ENCODE measurements at regions not wholly inside any gene's neighbourhood (a gene's known extent, or its start where the extent isn't known, plus 50 kb on each side); places are given as distances from the start of the nearest gene placed in this dataset.

DNA sequence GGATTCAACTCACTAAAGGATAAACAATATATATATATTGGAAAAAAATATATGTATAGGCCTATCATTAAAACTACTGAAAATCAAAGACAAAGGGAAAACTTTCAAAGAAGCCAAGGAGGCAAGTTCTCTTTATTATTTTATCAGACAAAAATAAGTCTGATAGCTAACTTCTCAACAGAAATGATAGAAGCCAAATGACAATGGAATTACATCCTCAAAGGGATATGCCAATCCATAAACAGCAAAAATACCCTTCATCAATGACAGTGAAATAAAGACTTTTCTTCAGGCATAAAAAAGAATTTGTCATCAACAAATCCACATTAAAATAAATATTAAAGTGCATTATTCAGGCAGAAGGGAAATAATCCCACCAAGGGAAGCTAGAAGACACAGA is 393.4 kb downstream of the ZFHX3 start:
- TF ChIP-seq, protein P1, sequence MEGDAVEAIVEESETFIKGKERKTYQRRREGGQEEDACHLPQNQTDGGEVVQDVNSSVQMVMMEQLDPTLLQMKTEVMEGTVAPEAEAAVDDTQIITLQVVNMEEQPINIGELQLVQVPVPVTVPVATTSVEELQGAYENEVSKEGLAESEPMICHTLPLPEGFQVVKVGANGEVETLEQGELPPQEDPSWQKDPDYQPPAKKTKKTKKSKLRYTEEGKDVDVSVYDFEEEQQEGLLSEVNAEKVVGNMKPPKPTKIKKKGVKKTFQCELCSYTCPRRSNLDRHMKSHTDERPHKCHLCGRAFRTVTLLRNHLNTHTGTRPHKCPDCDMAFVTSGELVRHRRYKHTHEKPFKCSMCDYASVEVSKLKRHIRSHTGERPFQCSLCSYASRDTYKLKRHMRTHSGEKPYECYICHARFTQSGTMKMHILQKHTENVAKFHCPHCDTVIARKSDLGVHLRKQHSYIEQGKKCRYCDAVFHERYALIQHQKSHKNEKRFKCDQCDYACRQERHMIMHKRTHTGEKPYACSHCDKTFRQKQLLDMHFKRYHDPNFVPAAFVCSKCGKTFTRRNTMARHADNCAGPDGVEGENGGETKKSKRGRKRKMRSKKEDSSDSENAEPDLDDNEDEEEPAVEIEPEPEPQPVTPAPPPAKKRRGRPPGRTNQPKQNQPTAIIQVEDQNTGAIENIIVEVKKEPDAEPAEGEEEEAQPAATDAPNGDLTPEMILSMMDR (IDR thresholded peaks at IDR 0.05): no peak

DNA sequence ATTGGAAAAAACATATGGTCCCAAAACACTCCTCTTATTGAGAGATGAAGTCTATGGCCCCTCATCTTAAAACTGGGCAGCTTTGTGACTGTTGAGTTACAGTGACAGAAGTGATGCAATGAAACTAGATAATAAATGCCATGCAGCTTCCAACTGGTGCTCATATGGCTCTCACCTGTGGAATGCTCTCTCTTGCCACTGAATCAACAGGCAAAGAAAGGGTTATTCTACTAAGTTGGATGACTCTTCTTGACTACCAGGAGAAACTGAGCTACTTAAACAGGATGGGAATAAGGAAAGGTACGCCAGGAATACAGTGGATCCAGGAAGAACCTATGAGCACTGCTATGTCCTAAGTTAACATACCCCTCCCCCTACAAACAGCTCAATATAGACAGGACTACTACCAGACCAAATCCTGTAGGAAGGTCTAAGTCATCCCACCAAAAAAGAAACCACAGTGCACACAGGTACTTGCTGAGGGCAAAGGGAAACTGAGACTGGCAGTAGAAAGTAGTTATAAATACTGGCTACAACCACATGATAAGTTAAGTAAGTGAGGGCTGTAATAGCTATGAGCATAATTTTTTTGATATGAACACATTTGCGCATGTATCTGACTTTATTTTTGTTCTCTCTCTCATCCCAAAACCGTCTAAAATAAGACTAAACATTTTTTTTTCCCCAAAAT is 398.5 kb downstream of the ZFHX3 start:
- TF ChIP-seq, protein P1 (IDR thresholded peaks at IDR 0.05): no peak

DNA sequence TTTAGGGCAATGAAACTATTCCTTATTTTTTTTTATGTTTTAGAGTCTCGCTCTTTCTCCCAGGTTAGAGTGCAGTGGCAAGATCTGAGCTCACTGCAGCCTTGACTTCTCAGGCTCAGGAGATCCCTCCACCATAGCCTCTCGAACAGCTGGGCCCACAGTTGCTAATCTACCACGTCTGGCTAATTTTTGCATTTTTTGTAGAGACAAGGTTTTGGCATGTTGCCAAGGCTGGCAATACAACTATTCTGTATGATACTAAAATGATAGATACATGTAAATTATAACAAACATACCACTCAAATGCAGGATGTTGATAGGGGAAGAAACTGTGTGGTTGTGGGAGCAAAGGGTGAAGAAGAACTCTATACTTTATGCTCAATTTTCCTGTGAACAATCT is 401.3 kb downstream of the ZFHX3 start:
- TF ChIP-seq, protein P1 (IDR thresholded peaks at IDR 0.05): no peak

DNA sequence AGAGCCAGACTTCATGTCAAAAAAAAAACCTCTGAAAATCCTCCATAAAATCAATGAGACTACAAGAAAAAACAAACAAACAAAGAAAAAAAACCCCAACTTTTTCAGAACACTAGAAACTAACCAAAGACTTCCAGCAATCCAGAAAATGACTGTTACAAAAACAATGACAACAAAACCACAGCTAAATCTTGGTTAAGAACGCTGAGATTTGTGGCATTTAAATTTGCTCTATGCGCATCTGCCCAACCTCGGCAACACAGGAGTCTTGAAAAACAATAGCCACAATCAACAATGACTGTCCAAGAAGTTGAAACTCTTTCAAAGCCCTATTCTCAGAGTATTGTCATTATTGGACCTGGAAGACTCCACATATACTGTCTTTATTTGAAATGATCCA is 402.4 kb downstream of the ZFHX3 start:
- TF ChIP-seq, protein P1 (IDR thresholded peaks at IDR 0.05): no peak

DNA sequence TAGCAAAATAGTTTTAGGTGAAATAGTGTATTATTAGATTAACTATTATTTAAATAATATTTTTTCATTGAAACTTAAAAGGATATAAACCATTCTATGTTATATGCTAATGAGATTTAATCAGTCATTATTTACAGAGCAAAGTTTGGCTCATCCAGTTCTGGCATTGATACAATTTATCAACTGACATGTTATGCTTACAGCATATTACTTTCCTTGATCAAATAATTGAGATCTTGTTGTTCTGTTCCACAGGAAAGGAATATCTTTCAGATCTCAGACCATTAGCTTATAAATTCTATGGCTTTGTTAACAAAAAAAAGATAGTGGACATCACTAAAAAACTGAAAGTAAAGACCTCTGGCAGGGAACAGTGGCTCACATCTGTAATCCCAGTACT is 403.0 kb downstream of the ZFHX3 start:
- TF ChIP-seq, protein P1 (IDR thresholded peaks at IDR 0.05): no peak

DNA sequence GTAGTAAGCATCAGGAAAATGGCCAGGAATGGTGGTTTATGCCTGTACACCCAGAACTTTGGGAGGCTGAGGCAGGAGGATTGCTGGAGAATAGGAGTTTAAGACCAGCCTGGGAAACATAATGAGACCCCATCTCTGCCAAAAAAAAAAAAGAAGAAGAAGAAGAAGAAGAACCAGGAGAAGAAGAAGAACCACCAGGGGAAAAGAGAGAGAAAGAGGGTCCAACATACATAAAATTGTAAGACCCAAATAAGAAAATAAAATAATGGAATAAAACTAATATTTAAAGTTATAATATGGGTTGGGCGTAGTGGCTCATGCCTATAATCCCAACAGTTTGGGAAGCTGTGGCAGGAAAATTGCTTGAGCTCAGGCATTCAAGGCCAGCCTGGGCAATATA is 408.4 kb downstream of the ZFHX3 start:
- TF ChIP-seq, protein P1 (IDR thresholded peaks at IDR 0.05): no peak

DNA sequence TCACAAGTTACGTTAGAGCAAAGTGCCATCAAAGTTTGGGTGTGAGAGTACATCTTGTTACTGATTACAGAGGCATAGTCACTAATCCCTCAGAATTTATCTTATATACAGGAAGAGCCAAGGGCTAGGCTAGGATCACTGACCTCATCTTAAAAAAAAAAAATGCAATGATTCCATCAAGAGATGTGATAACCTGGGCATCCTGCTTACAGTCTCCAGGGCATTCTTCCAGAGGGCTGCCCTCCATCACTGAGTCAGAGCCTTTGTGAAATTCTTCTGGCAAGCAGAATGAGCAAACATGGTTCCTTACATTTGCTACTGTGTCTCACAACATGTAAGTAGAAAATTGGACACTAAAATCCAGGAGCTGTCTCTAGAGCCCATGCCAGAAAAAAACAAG is 410.6 kb downstream of the ZFHX3 start:
- TF ChIP-seq, protein P1 (IDR thresholded peaks at IDR 0.05): no peak

DNA sequence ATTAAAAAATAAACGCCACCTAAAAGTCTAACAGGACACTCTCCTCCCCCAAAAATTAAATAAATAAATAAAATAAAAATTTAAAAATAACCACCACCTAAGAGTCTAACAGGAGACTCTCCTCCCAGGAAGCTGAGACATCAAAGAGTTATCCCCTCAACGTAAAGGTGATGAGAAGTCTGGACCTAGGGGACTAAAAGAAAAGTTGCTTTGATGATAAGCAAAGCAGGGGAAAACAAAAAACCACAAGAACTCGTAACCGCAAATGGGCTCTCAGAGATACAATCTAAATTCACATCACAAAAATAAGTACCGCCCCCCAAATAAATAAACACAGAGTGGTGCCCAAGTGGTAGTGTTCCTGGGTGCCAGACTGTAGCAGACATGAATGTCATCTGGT is 412.2 kb downstream of the ZFHX3 start:
- TF ChIP-seq, protein P1 (IDR thresholded peaks at IDR 0.05): no peak
